DND-41 (cell line): ENCODE measurements at regions not wholly inside any gene's neighbourhood (a gene's known extent, or its start where the extent isn't known, plus 50 kb on each side); places are given as distances from the start of the nearest gene placed in this dataset.

ENCODE experiments used
- ATAC-seq: fragments of 200-7000 bp; cut with Tn5 transposase; 3 replicates; pipeline ENCODE4 v1.9.1; 2021; ENCODE audit warnings: low read depth; ENCODE audit not compliant: insufficient read depth
- DNase-seq: peaks from one replicate; pipeline ENCODE4 v3.0.0-alpha.2; 2020
- H2AFZ ChIP-seq: 2 replicates; pipeline ENCODE4 v1.6.0; 2012; ENCODE audit warnings: low read depth, low read length
- H3K27ac ChIP-seq: 2 replicates; pipeline ENCODE4 v1.5.1; 2012; ENCODE audit warnings: low read length, inconsistent platforms
- H3K27me3 ChIP-seq: fragments of 200-600 bp; sonication (generic); 2 replicates; pipeline ENCODE4 v1.6.0; 2012; ENCODE audit warnings: low read length, mild to moderate bottlenecking, inconsistent platforms; ENCODE audit not compliant: insufficient read depth, poor library complexity
- H3K36me3 ChIP-seq: 2 replicates; pipeline ENCODE4 v1.5.1; 2012; ENCODE audit warnings: low read length, inconsistent platforms; ENCODE audit not compliant: insufficient read depth
- H3K4me1 ChIP-seq: 2 replicates; pipeline ENCODE4 v1.5.1; 2012; ENCODE audit warnings: mild to moderate bottlenecking, low read length; ENCODE audit not compliant: insufficient read depth
- H3K4me2 ChIP-seq: 2 replicates; pipeline ENCODE4 v1.6.0; 2012; ENCODE audit warnings: mild to moderate bottlenecking, moderate library complexity, low read length, inconsistent platforms; ENCODE audit not compliant: insufficient read depth
- H3K4me3 ChIP-seq, 2 experiments: fragments of 200-600 bp in 1 of 2; shearing (Covaris generic) in 1 of 2; 2 replicates each; pipeline ENCODE4 v1.5.1; 2012 to 2016; ENCODE audit warnings: inconsistent platforms in 2 of 2, low read length in 2 of 2, mild to moderate bottlenecking in 2 of 2, low read depth in 1 of 2, moderate library complexity in 1 of 2
- H3K79me2 ChIP-seq: 2 replicates; pipeline ENCODE4 v1.6.0; 2012; ENCODE audit warnings: low read length, inconsistent platforms; ENCODE audit not compliant: insufficient read depth
- H3K9ac ChIP-seq: 2 replicates; pipeline ENCODE4 v1.6.0; 2012; ENCODE audit warnings: low read depth, mild to moderate bottlenecking, inconsistent platforms, low read length, moderate library complexity
- H3K9me3 ChIP-seq: 2 replicates; pipeline ENCODE4 v1.5.1; 2012; ENCODE audit warnings: low read length, moderate library complexity, mild to moderate bottlenecking, inconsistent platforms; ENCODE audit not compliant: insufficient read depth, severe bottlenecking
- H4K20me1 ChIP-seq: 2 replicates; pipeline ENCODE4 v1.6.0; 2012; ENCODE audit warnings: low read length; ENCODE audit not compliant: insufficient read depth
- EZH2 ChIP-seq: IDR thresholded peaks from 3 replicates; pipeline ENCODE4 v1.6.1; 2012; ENCODE audit warnings: borderline replicate concordance, low read depth, mild to moderate bottlenecking, moderate library complexity, low read length, inconsistent platforms; ENCODE audit not compliant: severe bottlenecking
- TF ChIP-seq, protein P1 (sequence below): IDR thresholded peaks from 2 replicates; pipeline ENCODE4 v1.5.1; 2012; ENCODE audit warnings: borderline replicate concordance, low read length, moderate library complexity, mild to moderate bottlenecking; ENCODE audit not compliant: poor library complexity, severe bottlenecking; ENCODE audit errors: extremely low read depth

- DNase-seq (no peak), ATAC-seq (no peak)
- Histone ChIP-seq H2AFZ (no peak overlapping the region), H3K27me3 (no peaks in the 10 kb centered on the region), H3K9me3 (no peaks in the 10 kb centered on the region), H3K27ac (no peak overlapping the region), H3K4me1 (no peaks in the 10 kb centered on the region), H3K4me3 (no peak overlapping the region), H4K20me1 (no peaks in the 10 kb centered on the region), H3K36me3 (no peaks in the 10 kb centered on the region), H3K79me2 (no peaks in the 10 kb centered on the region), H3K9ac (no peak overlapping the region), H3K4me2 (no peak overlapping the region)
- no peak for TF ChIP-seq EZH2
- TF ChIP-seq, protein P1, sequence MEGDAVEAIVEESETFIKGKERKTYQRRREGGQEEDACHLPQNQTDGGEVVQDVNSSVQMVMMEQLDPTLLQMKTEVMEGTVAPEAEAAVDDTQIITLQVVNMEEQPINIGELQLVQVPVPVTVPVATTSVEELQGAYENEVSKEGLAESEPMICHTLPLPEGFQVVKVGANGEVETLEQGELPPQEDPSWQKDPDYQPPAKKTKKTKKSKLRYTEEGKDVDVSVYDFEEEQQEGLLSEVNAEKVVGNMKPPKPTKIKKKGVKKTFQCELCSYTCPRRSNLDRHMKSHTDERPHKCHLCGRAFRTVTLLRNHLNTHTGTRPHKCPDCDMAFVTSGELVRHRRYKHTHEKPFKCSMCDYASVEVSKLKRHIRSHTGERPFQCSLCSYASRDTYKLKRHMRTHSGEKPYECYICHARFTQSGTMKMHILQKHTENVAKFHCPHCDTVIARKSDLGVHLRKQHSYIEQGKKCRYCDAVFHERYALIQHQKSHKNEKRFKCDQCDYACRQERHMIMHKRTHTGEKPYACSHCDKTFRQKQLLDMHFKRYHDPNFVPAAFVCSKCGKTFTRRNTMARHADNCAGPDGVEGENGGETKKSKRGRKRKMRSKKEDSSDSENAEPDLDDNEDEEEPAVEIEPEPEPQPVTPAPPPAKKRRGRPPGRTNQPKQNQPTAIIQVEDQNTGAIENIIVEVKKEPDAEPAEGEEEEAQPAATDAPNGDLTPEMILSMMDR = no peak
These were observed 55.1 kb downstream of the PJA1 start for GRCh38 chrX:69110116-69110530.

GRCh38 chrX:69109706-69110105 lies 55.5 kb downstream of the PJA1 start:
- H3K4me1 ChIP-seq = no peaks in the 10 kb centered on the region
- H3K36me3 ChIP-seq = no peaks in the 10 kb centered on the region
- no peak overlapping the region for H3K27ac ChIP-seq
- H3K79me2 ChIP-seq = no peaks in the 10 kb centered on the region
- TF ChIP-seq, protein P1 = no peak
- no peak for TF ChIP-seq EZH2
- H2AFZ ChIP-seq = no peak overlapping the region
- H3K4me2 ChIP-seq = no peak overlapping the region
- H4K20me1 ChIP-seq = no peaks in the 10 kb centered on the region
- H3K27me3 ChIP-seq = no peaks in the 10 kb centered on the region
- ATAC-seq (no peak), DNase-seq (no peak)
- H3K9me3 ChIP-seq = no peaks in the 10 kb centered on the region
- no peak overlapping the region for H3K9ac ChIP-seq
- H3K4me3 ChIP-seq = no peak overlapping the region

DNA sequence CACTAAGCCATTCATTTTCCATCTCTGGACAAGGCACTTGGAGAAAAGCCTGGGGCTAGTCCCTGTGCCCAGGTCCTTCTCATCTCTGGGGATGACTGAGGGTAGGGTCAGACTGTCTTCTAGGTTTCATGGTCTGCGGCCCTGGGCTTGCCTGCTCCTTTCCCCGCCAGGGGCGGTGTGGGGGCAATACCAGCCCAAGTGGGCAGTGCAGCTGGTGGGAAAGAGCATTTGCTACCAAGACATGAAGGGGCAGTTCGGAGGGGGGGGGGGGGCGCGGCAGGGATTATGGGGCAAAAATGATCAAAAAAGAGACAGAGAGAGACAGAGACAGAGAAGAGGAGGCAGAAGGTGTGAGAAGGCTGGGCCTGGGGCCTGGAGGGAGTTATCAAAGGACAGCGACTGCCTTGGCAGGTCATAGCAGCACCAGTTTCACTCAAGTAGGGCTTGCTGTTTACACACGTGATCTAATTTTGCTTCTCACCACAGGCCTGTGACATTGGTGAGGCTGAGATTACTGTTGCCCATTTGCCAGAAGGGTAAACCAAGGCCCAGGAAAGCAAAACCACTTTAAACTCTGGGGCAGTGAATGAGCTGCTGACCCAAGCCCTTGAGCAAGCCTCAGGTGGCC lies 56.1 kb downstream of the PJA1 start:
- no peaks in the 10 kb centered on the region for H3K9me3 ChIP-seq
- ATAC-seq (no peak), DNase-seq (no peak)
- TF ChIP-seq, protein P1 = no peak
- no peak for TF ChIP-seq EZH2
- H3K9ac ChIP-seq = no peak overlapping the region
- no peak overlapping the region for H3K4me2 ChIP-seq
- H3K36me3 ChIP-seq = no peaks in the 10 kb centered on the region
- no peaks in the 10 kb centered on the region for H3K79me2 ChIP-seq
- H3K27me3 ChIP-seq = no peaks in the 10 kb centered on the region
- H3K4me3 ChIP-seq = no peak overlapping the region
- H3K27ac ChIP-seq = no peak overlapping the region
- H2AFZ ChIP-seq = no peak overlapping the region
- no peaks in the 10 kb centered on the region for H4K20me1 ChIP-seq
- H3K4me1 ChIP-seq = no peaks in the 10 kb centered on the region
